ENCODE measurements at regions not wholly inside any gene's neighbourhood (a gene's known extent, or its start where the extent isn't known, plus 50 kb on each side); places are given as distances from the start of the nearest gene placed in this dataset.

DNA sequence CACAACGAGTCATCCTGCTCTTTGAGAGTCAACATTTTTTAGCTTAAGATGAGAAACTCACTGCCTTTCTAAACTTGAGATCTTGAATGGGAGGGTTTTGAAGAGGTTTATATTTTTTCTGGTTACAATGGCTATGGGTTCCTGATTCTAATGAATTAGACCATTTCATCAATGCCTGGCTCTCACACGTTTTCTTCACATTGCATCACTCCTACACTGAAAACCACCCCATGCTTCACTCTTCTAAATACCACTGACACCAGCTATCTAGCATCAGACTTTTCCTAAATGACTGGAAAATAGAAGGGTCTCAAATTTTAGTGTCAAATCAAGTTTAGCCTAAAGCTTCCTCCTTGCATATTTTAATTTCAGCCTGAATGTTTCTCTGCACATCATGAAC lies 606.1 kb upstream of the USP24 start:
- H3K27ac ChIP-seq (ENCODE audit: low read depth in 2 of 2, low read length in 2 of 2) = no peak overlapping the region
- intact Hi-C loops (cut with DNase I) = no loop called here
- no peaks in the 10 kb centered on the region for H3K27me3 ChIP-seq (ENCODE audit: control insufficient read depth, insufficient read depth, low read length)
- FAIRE-seq = no peak
- peaks cover 0 to 2% (median under 1%) of the 10 kb centered on the region in 3 donors for H3K4me1 ChIP-seq (ENCODE audit: control insufficient read depth in 2 of 3, insufficient read depth in 2 of 3, low read depth in 1 of 3, low read length in 3 of 3)
- H3K9me3 ChIP-seq (ENCODE audit: control insufficient read depth in 2 of 3, insufficient read depth in 1 of 3, low read length in 3 of 3) = no peaks in the 10 kb centered on the region
- H3K4me3 ChIP-seq (ENCODE audit: low read length in 3 of 3) = no peak overlapping the region
- TF ChIP-seq, protein P1, sequence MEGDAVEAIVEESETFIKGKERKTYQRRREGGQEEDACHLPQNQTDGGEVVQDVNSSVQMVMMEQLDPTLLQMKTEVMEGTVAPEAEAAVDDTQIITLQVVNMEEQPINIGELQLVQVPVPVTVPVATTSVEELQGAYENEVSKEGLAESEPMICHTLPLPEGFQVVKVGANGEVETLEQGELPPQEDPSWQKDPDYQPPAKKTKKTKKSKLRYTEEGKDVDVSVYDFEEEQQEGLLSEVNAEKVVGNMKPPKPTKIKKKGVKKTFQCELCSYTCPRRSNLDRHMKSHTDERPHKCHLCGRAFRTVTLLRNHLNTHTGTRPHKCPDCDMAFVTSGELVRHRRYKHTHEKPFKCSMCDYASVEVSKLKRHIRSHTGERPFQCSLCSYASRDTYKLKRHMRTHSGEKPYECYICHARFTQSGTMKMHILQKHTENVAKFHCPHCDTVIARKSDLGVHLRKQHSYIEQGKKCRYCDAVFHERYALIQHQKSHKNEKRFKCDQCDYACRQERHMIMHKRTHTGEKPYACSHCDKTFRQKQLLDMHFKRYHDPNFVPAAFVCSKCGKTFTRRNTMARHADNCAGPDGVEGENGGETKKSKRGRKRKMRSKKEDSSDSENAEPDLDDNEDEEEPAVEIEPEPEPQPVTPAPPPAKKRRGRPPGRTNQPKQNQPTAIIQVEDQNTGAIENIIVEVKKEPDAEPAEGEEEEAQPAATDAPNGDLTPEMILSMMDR (IDR thresholded peaks at IDR 0.05; ENCODE audit: borderline replicate concordance, extremely low read depth, insufficient read depth) = no peak
- no peaks in the 10 kb centered on the region for H3K36me3 ChIP-seq (ENCODE audit: control insufficient read depth in 2 of 3, insufficient read depth in 3 of 3, low read length in 3 of 3)
- DNase-seq = peak in 1 of 5 donors; percentile 38
- H3K9ac ChIP-seq (ENCODE audit: low read length in 3 of 3) = no peak overlapping the region

DNA sequence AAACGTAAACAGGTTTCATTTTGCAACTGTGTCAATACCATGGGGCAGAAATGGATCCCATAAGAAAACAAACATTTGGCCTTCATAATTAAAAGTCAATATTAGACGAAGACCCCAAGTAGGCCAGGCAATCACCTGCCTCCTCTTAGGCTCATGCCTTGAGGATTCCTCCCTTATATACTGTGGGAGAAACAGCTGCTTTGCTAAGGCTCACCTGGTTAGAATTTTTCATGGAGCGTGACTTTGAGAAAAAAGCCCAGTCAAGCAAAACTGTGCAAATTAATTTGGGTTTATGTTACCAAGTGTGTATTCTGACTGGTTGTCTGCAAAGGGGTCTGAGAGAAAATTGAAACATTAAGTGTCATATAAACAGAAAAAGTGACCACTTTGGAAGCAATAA lies 605.3 kb upstream of the USP24 start:
- no peak overlapping the region for H3K4me3 ChIP-seq (ENCODE audit: low read length in 3 of 3)
- DNase-seq = peak in 3 of 5 donors; percentile 46 to 83 (median 82)
- TF ChIP-seq, protein P1 (IDR thresholded peaks at IDR 0.05; ENCODE audit: borderline replicate concordance, extremely low read depth, insufficient read depth) = no peak
- no peaks in the 10 kb centered on the region for H3K36me3 ChIP-seq (ENCODE audit: control insufficient read depth in 2 of 3, insufficient read depth in 3 of 3, low read length in 3 of 3)
- H3K9ac ChIP-seq (ENCODE audit: low read length in 3 of 3) = no peak overlapping the region
- H3K9me3 ChIP-seq (ENCODE audit: control insufficient read depth in 2 of 3, insufficient read depth in 1 of 3, low read length in 3 of 3) = no peaks in the 10 kb centered on the region
- no peaks in the 10 kb centered on the region for H3K27me3 ChIP-seq (ENCODE audit: control insufficient read depth, insufficient read depth, low read length)
- no peak overlapping the region for H3K27ac ChIP-seq (ENCODE audit: low read depth in 2 of 2, low read length in 2 of 2)
- intact Hi-C loops (cut with DNase I) = no loop called here
- FAIRE-seq = no peak
- H3K4me1 ChIP-seq (ENCODE audit: control insufficient read depth in 2 of 3, insufficient read depth in 2 of 3, low read depth in 1 of 3, low read length in 3 of 3) = peaks cover 0 to 2% (median 0%) of the 10 kb centered on the region in 3 donors

DNA sequence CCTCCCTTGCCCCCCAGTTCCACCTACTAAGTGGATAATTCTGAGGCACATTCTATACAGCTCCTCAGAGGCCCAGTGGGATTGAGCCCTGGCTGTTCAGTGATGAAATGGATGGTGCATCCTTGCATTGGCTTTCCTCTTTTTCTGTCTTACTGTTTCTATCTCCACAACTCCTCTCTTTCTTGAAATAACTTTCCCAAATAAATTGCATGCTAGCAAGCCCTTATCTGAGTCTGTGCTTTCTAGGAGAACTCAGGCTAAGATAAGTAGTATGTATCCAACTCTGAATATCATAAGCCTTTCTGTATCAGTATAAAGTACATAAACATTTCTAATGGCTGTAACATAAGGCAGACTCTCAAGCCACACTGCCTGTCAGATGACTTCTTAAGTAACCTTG lies 603.8 kb upstream of the USP24 start:
- H3K9me3 ChIP-seq (ENCODE audit: control insufficient read depth in 2 of 3, insufficient read depth in 1 of 3, low read length in 3 of 3) = no peaks in the 10 kb centered on the region
- no peak overlapping the region for H3K9ac ChIP-seq (ENCODE audit: low read length in 3 of 3)
- DNase-seq (no peak), FAIRE-seq (no peak)
- H3K36me3 ChIP-seq (ENCODE audit: control insufficient read depth in 2 of 3, insufficient read depth in 3 of 3, low read length in 3 of 3) = no peaks in the 10 kb centered on the region
- TF ChIP-seq, protein P1 (IDR thresholded peaks at IDR 0.05; ENCODE audit: borderline replicate concordance, extremely low read depth, insufficient read depth) = no peak
- H3K4me3 ChIP-seq (ENCODE audit: low read length in 3 of 3) = no peak overlapping the region
- intact Hi-C loops (cut with DNase I) = no loop called here
- no peak overlapping the region for H3K27ac ChIP-seq (ENCODE audit: low read depth in 2 of 2, low read length in 2 of 2)
- no peaks in the 10 kb centered on the region for H3K27me3 ChIP-seq (ENCODE audit: control insufficient read depth, insufficient read depth, low read length)
- peaks cover 0 to 2% (median 0%) of the 10 kb centered on the region in 3 donors for H3K4me1 ChIP-seq (ENCODE audit: control insufficient read depth in 2 of 3, insufficient read depth in 2 of 3, low read depth in 1 of 3, low read length in 3 of 3)

All from kidney (tissue), 13 donors.